Ishikawa (cell line): ENCODE measurements at regions not wholly inside any gene's neighbourhood (a gene's known extent, or its start where the extent isn't known, plus 50 kb on each side); places are given as distances from the start of the nearest gene placed in this dataset.

ENCODE experiments used
- CEBPB ChIP-seq: IDR thresholded peaks from 2 replicates; pipeline ENCODE4 v1.6.1; 2012
- CREB1 ChIP-seq: IDR thresholded peaks from 2 replicates; pipeline ENCODE4 v1.6.1; 2012; ENCODE audit warnings: low read depth
- EGR1 ChIP-seq: IDR thresholded peaks from 2 replicates; pipeline ENCODE4 v1.6.1; 2012
- EP300 ChIP-seq: IDR thresholded peaks from 2 replicates; pipeline ENCODE4 v1.6.1; 2012; ENCODE audit warnings: borderline replicate concordance
- FOXM1 ChIP-seq: IDR thresholded peaks from 2 replicates; pipeline ENCODE4 v1.6.1; 2012; ENCODE audit warnings: low read depth, borderline replicate concordance
- MAX ChIP-seq: IDR thresholded peaks from 2 replicates; pipeline ENCODE4 v1.6.1; 2012
- NFIC ChIP-seq: IDR thresholded peaks from 2 replicates; pipeline ENCODE4 v1.6.1; 2012
- RAD21 ChIP-seq: IDR thresholded peaks from 2 replicates; pipeline ENCODE4 v1.6.1; 2012; ENCODE audit warnings: low read depth
- REST ChIP-seq: IDR thresholded peaks from 2 replicates; pipeline ENCODE4 v1.6.1; 2012; ENCODE audit warnings: low read depth, mild to moderate bottlenecking
- TAF1 ChIP-seq: IDR thresholded peaks from 2 replicates; pipeline ENCODE4 v1.6.1; 2012; ENCODE audit warnings: low read depth, mild to moderate bottlenecking
- TCF12 ChIP-seq: IDR thresholded peaks from 2 replicates; pipeline ENCODE4 v1.6.1; 2012; ENCODE audit warnings: low read depth
- USF1 ChIP-seq: IDR thresholded peaks from 2 replicates; pipeline ENCODE4 v1.6.1; 2012
- YY1 ChIP-seq: IDR thresholded peaks from 2 replicates; pipeline ENCODE4 v1.6.1; 2012; ENCODE audit warnings: low read depth
- ZBTB7A ChIP-seq: IDR thresholded peaks from 2 replicates; pipeline ENCODE4 v1.6.1; 2012; ENCODE audit warnings: low read depth

- TF ChIP-seq MAX (no peak), TAF1 (no peak), EP300 (no peak), NFIC (no peak), RAD21 (no peak), REST (no peak), TCF12 (no peak), EGR1 (no peak), ZBTB7A (no peak), CEBPB (no peak), FOXM1 (no peak), CREB1 (no peak), USF1 (no peak), YY1 (no peak)
Observed at GRCh38 chr15:95405447-95405846, 925.1 kb upstream of the NR2F2 start.
